HEK293 (cell line): ENCODE measurements at regions not wholly inside any gene's neighbourhood (a gene's known extent, or its start where the extent isn't known, plus 50 kb on each side); places are given as distances from the start of the nearest gene placed in this dataset.

Source experiments
- CTCF ChIP-seq: fragments of 450-650 bp; formaldehyde crosslinking; IDR thresholded peaks from 2 replicates; pipeline ENCODE4 v1.5.1; 2016; ENCODE audit warnings: missing biosample characterization, missing genetic modification characterization
- ZNF138 ChIP-seq: fragments of 450-650 bp; formaldehyde crosslinking; IDR thresholded peaks from 2 replicates; pipeline ENCODE4 v1.5.1; 2016; ENCODE audit warnings: missing biosample characterization, missing genetic modification characterization, borderline replicate concordance
- ZNF274 ChIP-seq, 2 experiments: fragments of 200-500 bp in 1 of 2; fragments of 450-650 bp in 1 of 2; sonication (Bioruptor generic) in 1 of 2; formaldehyde crosslinking in 1 of 2; IDR thresholded peaks; 2 replicates each; pipeline versions ENCODE4 v1.5.1 to v1.6.1; 2014 to 2016; ENCODE audit warnings: borderline replicate concordance in 1 of 2, inconsistent platforms in 1 of 2, low read length in 1 of 2, missing biosample characterization in 1 of 2, missing genetic modification characterization in 1 of 2
- ZNF280D ChIP-seq: fragments of 450-650 bp; formaldehyde crosslinking; IDR thresholded peaks from 2 replicates; pipeline ENCODE4 v1.5.1; 2016; ENCODE audit warnings: missing biosample characterization, missing genetic modification characterization
- ZNF354C ChIP-seq: fragments of 450-650 bp; formaldehyde crosslinking; IDR thresholded peaks from 2 replicates; pipeline ENCODE4 v1.5.1; 2016; ENCODE audit warnings: missing biosample characterization, missing genetic modification characterization, low read depth, borderline replicate concordance
- ZNF596 ChIP-seq: fragments of 450-650 bp; IDR thresholded peaks from 2 replicates; pipeline ENCODE4 v1.5.0; 2018; ENCODE audit warnings: missing biosample characterization, mild to moderate bottlenecking, missing genetic modification characterization, moderate library complexity

- TF ChIP-seq ZNF280D (tag by site-specific recombination) = no peak
- no peak for TF ChIP-seq ZNF596 (tag by site-specific recombination)
- no peak for TF ChIP-seq ZNF138 (tag by site-specific recombination)
- no peak for TF ChIP-seq CTCF (tag by site-specific recombination)
- TF ChIP-seq ZNF354C = no peak
- no peak for TF ChIP-seq ZNF274 (IDR thresholded peaks at IDR 0.05; ENCODE audit: low read length)
- no peak for TF ChIP-seq ZNF274 (tag by site-specific recombination; IDR thresholded peaks at IDR 0.05; ENCODE audit: borderline replicate concordance)
These were observed 472.5 kb upstream of the ZNF804A start for GRCh38 chr2:184125867-184126266.
